ENCODE measurements at regions not wholly inside any gene's neighbourhood (a gene's known extent, or its start where the extent isn't known, plus 50 kb on each side); places are given as distances from the start of the nearest gene placed in this dataset.
A peak's percentile ranks its signal among the peaks of the same experiment; 100 is the strongest.

- H3K27ac ChIP-seq: no peak overlapping the region
- TF ChIP-seq ZFX (IDR thresholded peaks at IDR 0.05) (no peak), CTCF (conservative IDR thresholded peaks at IDR 0.05) (no peak)
Measured at GRCh38 chr5:81859624-81860023, 108.7 kb upstream of the SSBP2 start.

- TF ChIP-seq CTCF (conservative IDR thresholded peaks at IDR 0.05): peak; percentile 46
- TF ChIP-seq ZFX (IDR thresholded peaks at IDR 0.05): no peak
- 0 out of 2 replicates have a peak overlapping the region, but pooled peaks have one; percentile 2 for H3K27ac ChIP-seq
Measured at GRCh38 chr5:81856948-81857928, 106.3 kb upstream of the SSBP2 start.

- no peak overlapping the region for H3K27ac ChIP-seq
- no peak for TF ChIP-seq CTCF (conservative IDR thresholded peaks at IDR 0.05)
- TF ChIP-seq ZFX (IDR thresholded peaks at IDR 0.05): no peak
Measured at GRCh38 chr5:81855591-81855990, 104.7 kb upstream of the SSBP2 start.

GRCh38 chr5:81854915-81855314, 104.0 kb upstream of the SSBP2 start:
- no peak; the same call in 1 of the 2 replicates for TF ChIP-seq CTCF (conservative IDR thresholded peaks at IDR 0.05)
- TF ChIP-seq ZFX (IDR thresholded peaks at IDR 0.05): no peak
- no peak overlapping the region for H3K27ac ChIP-seq

- H3K27ac ChIP-seq: no peak overlapping the region
- TF ChIP-seq ZFX (IDR thresholded peaks at IDR 0.05): no peak
- peak; percentile 46 for TF ChIP-seq CTCF (conservative IDR thresholded peaks at IDR 0.05)
Measured at GRCh38 chr5:81854485-81854884, 103.6 kb upstream of the SSBP2 start.

- H3K27ac ChIP-seq: peak overlapping the region; percentile 82; the same call in 1 of the 2 replicates
- TF ChIP-seq CTCF (conservative IDR thresholded peaks at IDR 0.05) (no peak), ZFX (IDR thresholded peaks at IDR 0.05) (no peak)
Measured at GRCh38 chr5:81853030-81853357, 102.1 kb upstream of the SSBP2 start.

GRCh38 chr5:81852291-81853029, 101.6 kb upstream of the SSBP2 start:
- no peak for TF ChIP-seq ZFX (IDR thresholded peaks at IDR 0.05)
- no peak for TF ChIP-seq CTCF (conservative IDR thresholded peaks at IDR 0.05)
- H3K27ac ChIP-seq: peak overlapping the region; percentile 82

Data from C4-2B (cell line).